Neuronal stem cell (in vitro differentiated cells): ENCODE measurements at regions not wholly inside any gene's neighbourhood (a gene's known extent, or its start where the extent isn't known, plus 50 kb on each side); places are given as distances from the start of the nearest gene placed in this dataset.
"Not testable (repeated sequence)": the region's sequence is repeated elsewhere in the genome, so short reads cannot be mapped to it uniquely, and the experiment has no call there.

Experiments
- DNase-seq: peaks from one replicate; pipeline ENCODE4 v3.0.0-alpha.2; 2013; ENCODE audit warnings: low spot score
- H2AFZ ChIP-seq: one replicate; pipeline ENCODE4 v1.6.1; 2013; ENCODE audit warnings: mild to moderate bottlenecking, low read length, inconsistent platforms
- H2AK5ac ChIP-seq: 2 replicates; pipeline ENCODE4 v1.6.1; 2013; ENCODE audit warnings: low read depth, mild to moderate bottlenecking, inconsistent platforms, low read length, moderate library complexity, mixed read lengths
- H2BK120ac ChIP-seq: 2 replicates; pipeline ENCODE4 v1.6.1; 2013; ENCODE audit warnings: low read depth, mild to moderate bottlenecking, inconsistent platforms, low read length, moderate library complexity, mixed read lengths
- H2BK12ac ChIP-seq: one replicate; pipeline ENCODE4 v1.6.1; 2013; ENCODE audit warnings: low read length, inconsistent platforms
- H2BK15ac ChIP-seq: 2 replicates; pipeline ENCODE4 v1.6.1; 2013; ENCODE audit warnings: mild to moderate bottlenecking, low read length, inconsistent platforms, mixed read lengths
- H2BK5ac ChIP-seq: one replicate; pipeline ENCODE4 v1.6.1; 2013; ENCODE audit warnings: inconsistent platforms, mild to moderate bottlenecking, low read length, moderate library complexity
- H3K14ac ChIP-seq: one replicate; pipeline ENCODE4 v1.6.1; 2013; ENCODE audit warnings: low read length, inconsistent platforms
- H3K18ac ChIP-seq: 2 replicates; pipeline ENCODE4 v1.6.1; 2013; ENCODE audit warnings: low read length, inconsistent platforms
- H3K23ac ChIP-seq: 2 replicates; pipeline ENCODE4 v1.6.1; 2013; ENCODE audit warnings: low read depth, mild to moderate bottlenecking, mixed read lengths, low read length, inconsistent platforms; ENCODE audit not compliant: poor library complexity
- H3K27ac ChIP-seq: replicated peaks from 3 replicates; pipeline ENCODE4 v1.5.1; 2013; ENCODE audit warnings: low read length, inconsistent platforms
- H3K27me3 ChIP-seq, 3 experiments: 2 replicates each; pipeline ENCODE4 v1.6.1; 2013; ENCODE audit warnings: low read length in 3 of 3, mild to moderate bottlenecking in 2 of 3, inconsistent platforms in 1 of 3, low read depth in 1 of 3, mixed read lengths in 1 of 3, moderate library complexity in 1 of 3; ENCODE audit not compliant: control insufficient read depth in 3 of 3, insufficient read depth in 3 of 3
- H3K36me3 ChIP-seq, 2 donors: replicated peaks in 1 of 2; 2 replicates each; pipeline ENCODE4 v1.6.1; 2013; ENCODE audit warnings: low read length in 2 of 2; ENCODE audit not compliant: control insufficient read depth in 2 of 2, insufficient read depth in 2 of 2
- H3K4ac ChIP-seq: 2 replicates; pipeline ENCODE4 v1.6.1; 2013; ENCODE audit warnings: inconsistent platforms, mild to moderate bottlenecking, low read length, moderate library complexity
- H3K4me1 ChIP-seq, 2 donors: 1 replicate in 1 of 2; 2 replicates in 1 of 2; pipeline ENCODE4 v1.6.1; 2013; ENCODE audit warnings: low read length in 2 of 2, low read depth in 1 of 2; ENCODE audit not compliant: control insufficient read depth in 2 of 2, insufficient read depth in 1 of 2
- H3K4me2 ChIP-seq: one replicate; pipeline ENCODE4 v1.6.1; 2013; ENCODE audit warnings: mild to moderate bottlenecking, low read length, inconsistent platforms; ENCODE audit not compliant: insufficient read depth, poor library complexity, severe bottlenecking
- H3K4me3 ChIP-seq, 2 donors: 2 replicates each; pipeline ENCODE4 v1.5.1; 2013; ENCODE audit warnings: low read length in 2 of 2, mild to moderate bottlenecking in 2 of 2, inconsistent platforms in 1 of 2, moderate library complexity in 1 of 2
- H3K79me1 ChIP-seq: one replicate; pipeline ENCODE4 v1.6.1; 2013; ENCODE audit warnings: low read depth, mild to moderate bottlenecking, inconsistent platforms, low read length, moderate library complexity
- H3K9ac ChIP-seq: one replicate; pipeline ENCODE4 v1.6.1; 2013; ENCODE audit warnings: mild to moderate bottlenecking, low read depth, low read length, inconsistent platforms; ENCODE audit not compliant: poor library complexity
- H3K9me3 ChIP-seq, 2 donors: replicated peaks in 1 of 2; 2 replicates each; pipeline versions ENCODE3 to v1.6.1; 2013; ENCODE audit warnings: low read length in 2 of 2, mild to moderate bottlenecking in 2 of 2, inconsistent platforms in 1 of 2, low read depth in 1 of 2, mixed read lengths in 1 of 2, moderate library complexity in 1 of 2; ENCODE audit not compliant: control insufficient read depth in 2 of 2, insufficient read depth in 1 of 2
- H4K8ac ChIP-seq: one replicate; pipeline ENCODE4 v1.6.1; 2013; ENCODE audit warnings: low read depth, mild to moderate bottlenecking, inconsistent platforms, low read length, moderate library complexity
- H4K91ac ChIP-seq: one replicate; pipeline ENCODE4 v1.6.1; 2013; ENCODE audit warnings: low read length, low read depth, mild to moderate bottlenecking, inconsistent platforms; ENCODE audit not compliant: poor library complexity
- WGBS, 2 donors: extraction: QIAGEN DNeasy Blood & Tissue Kit; methylation state at CpG; one replicate each; pipeline ENCODE4 v1.1.7; 2013; ENCODE audit warnings: missing lambda C conversion rate in 2 of 2, mixed read lengths in 1 of 2; ENCODE audit not compliant: insufficient read length in 2 of 2, insufficient replicate concordance in 1 of 2; ENCODE audit errors: extremely low coverage in 2 of 2; 5-methylcytosine and 5-hydroxymethylcytosine counted together

- no peak overlapping the region for H3K14ac ChIP-seq
- no peak overlapping the region for H2BK12ac ChIP-seq
- H4K8ac ChIP-seq, result no peak overlapping the region
- H2AK5ac ChIP-seq, result no peak overlapping the region
- no peak overlapping the region for H3K4ac ChIP-seq
- no peak overlapping the region for H2BK15ac ChIP-seq
- no peak overlapping the region for H2AFZ ChIP-seq
- no peak overlapping the region for H3K9ac ChIP-seq
- H3K4me2 ChIP-seq, result no peak overlapping the region
- no peak overlapping the region for H2BK5ac ChIP-seq
- peak overlapping the region in 1 of 2 donors; percentile 65 for H3K4me3 ChIP-seq
- no CpG with 5 or more reads among the region's 11 CpGs for WGBS, 2 donors
- H3K18ac ChIP-seq, result no peak overlapping the region
- H3K36me3 ChIP-seq, result no peaks in the 10 kb centered on the region
- DNase-seq, result no peak
- H3K27ac ChIP-seq, result no peak overlapping the region
- no peak overlapping the region for H4K91ac ChIP-seq
- H2BK120ac ChIP-seq, result no peak overlapping the region
- no peak overlapping the region for H3K23ac ChIP-seq
- H3K4me1 ChIP-seq, result no peaks in the 10 kb centered on the region
- H3K79me1 ChIP-seq, result no peaks in the 10 kb centered on the region
- peaks cover 0 to 74% of the 10 kb centered on the region in 2 donors for H3K9me3 ChIP-seq
- no peaks in the 10 kb centered on the region for H3K27me3 ChIP-seq
These were observed 128.7 kb downstream of the TUBA3C start for GRCh38 chr13:19052931-19053330.

GRCh38 chr13:19052180-19052579, 129.4 kb downstream of the TUBA3C start:
- DNase-seq, result no peak
- H2BK5ac ChIP-seq, result no peak overlapping the region
- H3K79me1 ChIP-seq, result no peaks in the 10 kb centered on the region
- no peak overlapping the region for H2BK15ac ChIP-seq
- no peak overlapping the region for H2AK5ac ChIP-seq
- H3K23ac ChIP-seq, result no peak overlapping the region
- peak overlapping the region in 1 of 2 donors; percentile 67 for H3K4me3 ChIP-seq
- no peak overlapping the region for H3K14ac ChIP-seq
- no peak overlapping the region for H3K27ac ChIP-seq
- no peak overlapping the region for H4K8ac ChIP-seq
- no peaks in the 10 kb centered on the region for H3K4me1 ChIP-seq
- WGBS, 2 donors, result no CpG with 5 or more reads among the region's 6 CpGs
- H2BK12ac ChIP-seq, result no peak overlapping the region
- H3K4ac ChIP-seq, result no peak overlapping the region
- peak overlapping the region; percentile 7 for H3K9ac ChIP-seq
- H3K9me3 ChIP-seq, result peaks cover 0 to 74% of the 10 kb centered on the region in 2 donors
- no peak overlapping the region for H2AFZ ChIP-seq
- H3K36me3 ChIP-seq, result no peaks in the 10 kb centered on the region
- no peak overlapping the region for H3K18ac ChIP-seq
- H2BK120ac ChIP-seq, result no peak overlapping the region
- H4K91ac ChIP-seq, result no peak overlapping the region
- no peaks in the 10 kb centered on the region for H3K27me3 ChIP-seq
- H3K4me2 ChIP-seq, result no peak overlapping the region

- no peak for DNase-seq
- H2BK15ac ChIP-seq, result no peak overlapping the region
- no CpG with 5 or more reads among the region's 10 CpGs for WGBS, 2 donors
- H3K79me1 ChIP-seq, result no peaks in the 10 kb centered on the region
- H3K4me2 ChIP-seq, result no peak overlapping the region
- H2BK12ac ChIP-seq, result no peak overlapping the region
- H3K9ac ChIP-seq, result no peak overlapping the region
- no peak overlapping the region for H4K8ac ChIP-seq
- no peaks in the 10 kb centered on the region for H3K27me3 ChIP-seq
- H3K4me1 ChIP-seq, result no peaks in the 10 kb centered on the region
- no peak overlapping the region for H3K4me3 ChIP-seq
- no peaks in the 10 kb centered on the region for H3K36me3 ChIP-seq
- no peak overlapping the region for H2BK120ac ChIP-seq
- no peak overlapping the region for H3K14ac ChIP-seq
- no peak overlapping the region for H2AK5ac ChIP-seq
- no peak overlapping the region for H3K4ac ChIP-seq
- H4K91ac ChIP-seq, result no peak overlapping the region
- no peak overlapping the region for H3K27ac ChIP-seq
- peaks cover 0 to 67% of the 10 kb centered on the region in 2 donors for H3K9me3 ChIP-seq
- H2AFZ ChIP-seq, result no peak overlapping the region
- H3K18ac ChIP-seq, result no peak overlapping the region
- H3K23ac ChIP-seq, result no peak overlapping the region
- no peak overlapping the region for H2BK5ac ChIP-seq
These were observed 130.7 kb downstream of the TUBA3C start for GRCh38 chr13:19050901-19051300.

GRCh38 chr13:19049624-19050023, 132.0 kb downstream of the TUBA3C start:
- not testable (repeated sequence) for H4K91ac ChIP-seq, H3K4me2 ChIP-seq, H2AFZ ChIP-seq, H3K36me3 ChIP-seq, H2BK120ac ChIP-seq, H3K4me1 ChIP-seq, H2BK12ac ChIP-seq, H3K14ac ChIP-seq, H2BK5ac ChIP-seq, H2AK5ac ChIP-seq, H3K4me3 ChIP-seq, H2BK15ac ChIP-seq, H3K9ac ChIP-seq, H3K18ac ChIP-seq, H3K27me3 ChIP-seq, H3K79me1 ChIP-seq, H4K8ac ChIP-seq, H3K23ac ChIP-seq, H3K27ac ChIP-seq, H3K4ac ChIP-seq, DNase-seq
- WGBS, 2 donors, result no CpG with 5 or more reads among the region's 13 CpGs
- H3K9me3 ChIP-seq, result peaks cover 0 to 54% of the 10 kb centered on the region in 2 donors
